DMS153 treated with DMSO at 0.1 percent for 48 hours (cell line): ENCODE measurements at regions not wholly inside any gene's neighbourhood (a gene's known extent, or its start where the extent isn't known, plus 50 kb on each side); places are given as distances from the start of the nearest gene placed in this dataset.

ENCODE experiments used
- DNase-seq: peaks from one replicate; lab custom pipeline; 2025; ENCODE audit not compliant: unreplicated experiment; lab: John Stamatoyannopoulos, UW

GRCh38 chr14:65278589-65278988 lies 133.9 kb upstream of the FUT8 start:
- no peak for DNase-seq

GRCh38 chr14:65279510-65279909 lies 133.0 kb upstream of the FUT8 start:
- DNase-seq, result no peak

GRCh38 chr14:65279958-65280357 lies 132.6 kb upstream of the FUT8 start:
- no peak for DNase-seq

DNA sequence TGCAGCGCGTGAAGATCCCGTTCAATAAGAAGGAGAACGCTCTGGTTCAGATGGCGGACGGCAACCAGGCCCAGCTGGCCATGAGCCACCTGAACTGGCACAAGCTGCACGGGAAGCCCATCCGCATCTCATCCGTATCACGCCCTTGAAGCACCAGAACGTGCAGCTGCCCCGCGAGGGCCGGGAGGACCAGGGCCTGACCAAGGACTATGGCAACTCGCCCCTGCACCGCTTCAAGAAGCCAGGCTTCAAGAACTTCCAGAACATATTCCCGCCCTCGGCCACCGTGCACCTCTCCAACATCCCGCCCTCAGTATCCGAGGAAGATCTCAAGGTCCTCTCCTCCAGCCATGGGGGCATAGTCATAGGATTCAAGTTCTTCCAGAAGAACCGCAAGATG lies 131.9 kb upstream of the FUT8 start:
- DNase-seq, result no peak

GRCh38 chr14:65281991-65282895 lies 130.3 kb upstream of the FUT8 start:
- DNase-seq, result peak; percentile 21

GRCh38 chr14:65282896-65283253 lies 129.7 kb upstream of the FUT8 start:
- DNase-seq, result no peak

DNA sequence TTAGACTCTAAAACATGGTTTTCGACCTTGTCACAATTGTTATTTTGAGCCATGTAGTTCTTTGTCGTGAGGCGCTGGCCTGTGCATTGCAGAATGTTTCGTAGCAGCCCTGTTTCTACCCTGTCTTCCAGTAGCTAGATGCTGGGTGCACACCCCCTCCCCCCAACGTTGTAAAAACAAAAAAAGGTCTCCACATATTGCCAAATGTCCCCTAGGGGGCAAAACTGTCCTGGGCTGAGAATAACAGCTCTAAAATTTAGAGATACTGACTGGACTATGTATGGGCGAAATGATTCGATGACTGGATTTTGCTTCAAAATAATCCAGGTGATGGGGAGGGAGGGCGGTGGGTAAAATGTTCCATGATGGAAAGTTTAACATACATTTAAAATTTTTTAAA lies 126.1 kb upstream of the FUT8 start:
- no peak for DNase-seq

DNA sequence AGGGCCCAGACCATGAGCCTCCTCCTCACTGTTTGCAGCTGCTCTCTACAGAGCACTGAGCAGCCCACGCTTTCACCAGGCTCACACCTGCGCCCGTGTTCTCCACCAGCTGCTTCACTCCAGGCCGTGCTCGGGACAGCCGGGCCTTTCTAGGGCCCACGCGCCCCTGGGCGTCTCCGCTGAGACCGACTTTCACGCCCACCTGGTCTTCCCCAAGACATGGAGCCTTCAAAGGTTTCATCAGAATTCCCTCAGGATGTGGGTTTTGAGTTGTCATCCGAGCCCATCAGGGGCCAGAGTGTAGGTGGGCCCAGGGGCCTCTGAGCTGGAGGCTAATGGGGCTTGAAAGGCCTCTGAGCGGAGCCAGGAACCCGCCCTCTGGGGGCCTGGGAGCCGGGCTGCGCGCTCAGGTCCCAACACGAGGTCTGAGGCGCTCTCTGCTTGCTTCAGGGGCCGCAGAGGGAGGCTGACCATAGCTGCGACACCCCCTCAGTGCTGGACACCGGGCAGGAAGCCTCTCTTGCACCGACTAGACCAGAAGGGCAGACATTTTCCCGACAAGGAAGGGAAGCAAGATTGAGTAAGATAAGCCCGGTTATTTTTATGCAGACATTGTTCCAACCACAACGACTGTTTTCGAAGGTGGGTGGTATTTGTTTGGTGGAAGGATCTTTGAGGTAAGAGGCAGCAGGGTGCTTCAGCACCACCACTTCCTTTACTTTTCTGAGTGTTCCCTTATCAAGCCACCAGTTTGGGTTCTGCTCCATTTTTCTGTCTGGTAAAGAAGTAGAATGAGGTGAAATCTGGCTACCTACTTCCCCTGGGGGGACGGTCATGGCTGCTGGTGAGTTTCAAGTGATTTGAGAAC lies 125.0 kb upstream of the FUT8 start:
- DNase-seq, result no peak

GRCh38 chr14:65290830-65291229 lies 121.7 kb upstream of the FUT8 start:
- no peak for DNase-seq

- no peak for DNase-seq
Observed at GRCh38 chr14:65291531-65291930, 121.0 kb upstream of the FUT8 start.

DNA sequence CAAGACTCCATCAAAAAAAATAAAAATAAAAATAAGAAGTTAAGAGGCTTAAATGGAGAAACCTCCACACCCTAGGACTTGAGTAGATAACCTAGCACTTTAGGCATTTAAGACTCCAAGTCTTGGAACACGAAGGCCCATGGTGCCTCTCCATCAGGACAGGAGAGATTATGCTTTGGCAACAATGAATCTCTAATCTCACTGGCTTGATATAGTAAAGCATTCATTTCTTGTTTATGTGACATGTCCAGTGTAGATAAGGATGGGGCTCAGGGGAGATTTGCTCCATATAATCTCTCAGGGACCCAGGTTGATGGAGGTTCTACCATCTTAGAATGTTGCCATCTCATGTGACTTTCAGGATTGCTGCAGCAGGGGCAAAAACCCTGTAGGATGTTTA lies 117.7 kb upstream of the FUT8 start:
- DNase-seq, result no peak

DNA sequence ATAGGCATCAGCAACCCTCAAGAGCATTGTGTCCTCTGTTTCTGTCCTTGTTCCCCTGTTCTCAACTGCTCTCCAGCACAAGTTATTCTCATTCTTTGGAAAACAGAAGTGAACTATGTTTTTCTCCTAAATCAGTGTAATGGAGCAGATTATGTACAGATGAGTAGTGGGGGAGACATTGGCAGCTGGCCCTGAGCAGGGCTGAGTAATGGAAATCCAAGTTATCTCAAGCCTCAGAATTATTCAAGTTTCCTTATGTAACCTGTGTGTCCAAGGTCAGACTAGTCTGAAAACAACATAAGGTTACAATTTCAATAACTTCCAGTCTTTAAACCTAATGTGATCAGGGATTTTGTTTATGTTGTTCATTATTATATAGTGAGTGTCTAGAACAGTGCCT lies 116.1 kb upstream of the FUT8 start:
- DNase-seq, result no peak

GRCh38 chr14:65296876-65297275 lies 115.7 kb upstream of the FUT8 start:
- no peak for DNase-seq

DNA sequence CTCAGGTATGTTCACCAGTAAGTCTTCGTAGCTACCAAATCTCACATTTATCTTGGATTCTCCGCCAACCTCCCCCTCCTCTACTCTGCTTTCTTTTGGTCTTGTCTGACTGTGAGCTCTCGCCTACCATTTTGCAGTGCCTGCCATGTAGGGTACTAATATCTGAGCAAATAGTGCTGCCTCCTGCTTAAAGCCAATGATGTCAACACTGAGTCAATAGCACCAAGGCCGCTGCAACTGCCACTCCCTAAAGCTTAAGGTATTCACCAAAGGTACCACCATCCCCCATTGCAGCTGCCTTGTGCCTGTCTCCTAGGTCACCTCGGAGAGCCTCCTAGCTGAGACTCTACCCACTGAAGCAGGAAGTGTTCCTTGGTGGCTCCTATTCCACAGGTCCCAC lies 114.8 kb upstream of the FUT8 start:
- DNase-seq, result peak; percentile 17

GRCh38 chr14:65299826-65300225 lies 112.7 kb upstream of the FUT8 start:
- DNase-seq, result no peak

DNA sequence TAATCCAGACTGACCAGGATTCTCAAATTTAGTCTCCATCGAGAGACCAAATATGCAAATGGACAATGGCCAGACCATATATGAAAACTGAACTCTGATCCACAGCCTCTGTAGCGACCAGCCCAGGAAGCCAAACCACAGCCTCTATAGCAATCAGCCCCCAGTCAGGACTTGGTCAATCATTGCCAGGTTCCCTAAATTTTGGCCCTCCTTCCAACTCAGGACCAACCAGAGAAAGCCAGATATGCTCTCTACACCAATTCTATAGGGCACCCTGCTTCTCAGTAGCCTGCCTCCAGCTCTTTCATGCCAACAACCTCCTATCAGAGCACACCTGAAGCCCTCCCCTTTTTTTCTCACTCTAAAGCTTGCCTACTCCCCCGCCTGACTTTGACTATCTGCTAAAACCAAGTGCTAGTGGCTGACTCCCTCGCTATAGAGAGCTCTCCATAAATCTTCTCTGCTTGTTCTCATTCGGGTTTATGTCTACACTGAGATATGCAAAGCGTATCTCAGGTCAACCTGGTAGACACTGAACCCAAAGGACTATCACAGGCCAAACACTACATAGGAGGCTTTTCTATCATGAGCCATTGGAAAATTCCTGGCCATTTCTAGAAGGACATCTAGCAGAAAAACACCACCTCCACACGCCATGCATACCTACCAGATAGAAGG lies 110.5 kb upstream of the FUT8 start:
- no peak for DNase-seq

- peak; percentile 86 for DNase-seq
Observed at GRCh38 chr14:65302571-65303189, 109.8 kb upstream of the FUT8 start.

GRCh38 chr14:65303190-65303898 lies 109.2 kb upstream of the FUT8 start:
- peak; percentile 11 for DNase-seq

- DNase-seq, result no peak
Observed at GRCh38 chr14:65303899-65304222, 108.7 kb upstream of the FUT8 start.

DNA sequence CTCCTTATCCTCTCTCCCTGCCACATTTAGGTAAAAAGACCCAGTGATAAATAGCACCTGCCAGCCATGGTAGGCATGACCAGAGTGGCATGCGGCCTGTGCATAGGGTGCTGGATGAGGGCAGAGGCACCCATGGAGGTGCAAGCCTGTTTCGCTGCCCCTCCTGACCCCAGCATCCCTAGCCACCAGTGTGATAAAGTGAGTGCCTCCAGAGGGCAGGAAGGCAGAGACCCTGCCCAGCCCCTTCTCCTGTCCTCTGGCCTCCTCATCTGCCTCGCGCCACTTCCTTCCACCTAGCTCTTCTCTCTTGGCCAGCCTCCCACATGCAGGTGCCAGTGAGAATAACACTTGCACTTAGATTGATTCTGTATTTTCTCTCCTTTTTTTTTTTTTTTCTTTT lies 108.3 kb upstream of the FUT8 start:
- no peak for DNase-seq

GRCh38 chr14:65304963-65305362 lies 107.6 kb upstream of the FUT8 start:
- no peak for DNase-seq
